Kasumi-1 (cell line): ENCODE measurements at regions not wholly inside any gene's neighbourhood (a gene's known extent, or its start where the extent isn't known, plus 50 kb on each side); places are given as distances from the start of the nearest gene placed in this dataset.

Experiments used
- DNase-seq, 2 experiments: peaks; one replicate each; lab custom pipeline; 2025; lab: John Stamatoyannopoulos, UW

- DNase-seq: no peak
Measured at GRCh38 chr11:92322225-92322624, 97.6 kb downstream of the FAT3 start.

- DNase-seq: no peak
Measured at GRCh38 chr11:92324890-92325289, 100.3 kb downstream of the FAT3 start.

- DNase-seq: no peak
Measured at GRCh38 chr11:92325416-92325815, 100.8 kb downstream of the FAT3 start.

- no peak for DNase-seq
Measured at GRCh38 chr11:92329137-92329536, 104.5 kb downstream of the FAT3 start.

- DNase-seq: no peak
Measured at GRCh38 chr11:92329646-92330045, 105.0 kb downstream of the FAT3 start.

- DNase-seq: no peak
Measured at GRCh38 chr11:92330114-92330513, 105.5 kb downstream of the FAT3 start.

- DNase-seq: no peak
Measured at GRCh38 chr11:92332986-92333385, 108.4 kb downstream of the FAT3 start.

GRCh38 chr11:92340839-92341238 lies 116.2 kb downstream of the FAT3 start:
- DNase-seq: peak in 1 of 2 experiments; percentile 3

- no peak for DNase-seq
Measured at GRCh38 chr11:92342034-92342720, 117.6 kb downstream of the FAT3 start.

- DNase-seq: no peak
Measured at GRCh38 chr11:92342886-92343285, 118.3 kb downstream of the FAT3 start.

GRCh38 chr11:92346220-92346619 lies 121.6 kb downstream of the FAT3 start:
- no peak for DNase-seq

GRCh38 chr11:92347454-92347853 lies 122.8 kb downstream of the FAT3 start:
- no peak for DNase-seq

GRCh38 chr11:92349486-92350156 lies 125.0 kb downstream of the FAT3 start:
- DNase-seq: no peak

GRCh38 chr11:92357344-92357743 lies 132.7 kb downstream of the FAT3 start:
- no peak for DNase-seq

- DNase-seq: no peak
Measured at GRCh38 chr11:92357841-92358240, 133.2 kb downstream of the FAT3 start.

- DNase-seq: no peak
Measured at GRCh38 chr11:92361551-92361950, 136.9 kb downstream of the FAT3 start.

- DNase-seq: no peak
Measured at GRCh38 chr11:92362989-92363388, 138.4 kb downstream of the FAT3 start.

GRCh38 chr11:92364177-92364576 lies 139.6 kb downstream of the FAT3 start:
- DNase-seq: no peak

- no peak for DNase-seq
Measured at GRCh38 chr11:92376146-92376599, 151.6 kb downstream of the FAT3 start.

GRCh38 chr11:92376680-92377079 lies 152.1 kb downstream of the FAT3 start:
- no peak for DNase-seq

- DNase-seq: no peak
Measured at GRCh38 chr11:92380882-92381281, 156.3 kb downstream of the FAT3 start.

- DNase-seq: no peak
Measured at GRCh38 chr11:92382311-92382710, 157.7 kb downstream of the FAT3 start.

GRCh38 chr11:92383430-92383829 lies 158.8 kb downstream of the FAT3 start:
- DNase-seq: no peak

- no peak for DNase-seq
Measured at GRCh38 chr11:92384358-92384757, 159.7 kb downstream of the FAT3 start.
